ENCODE measurements at regions not wholly inside any gene's neighbourhood (a gene's known extent, or its start where the extent isn't known, plus 50 kb on each side); places are given as distances from the start of the nearest gene placed in this dataset.
A peak's percentile ranks its signal among the peaks of the same experiment; 100 is the strongest.

- peaks cover 0 to 5% of the 10 kb centered on the region in 2 donors for H3K36me3 Mint-ChIP-seq
- ATAC-seq (no peak), DNase-seq (ENCODE audit: low spot score in 2 of 2) (no peak)
- peaks cover 0 to 11% of the 10 kb centered on the region in 2 donors for H3K9me3 Mint-ChIP-seq
- H3K27ac Mint-ChIP-seq, result no peak overlapping the region
These were observed 257.5 kb upstream of the LRTM1 start for GRCh38 chr3:55185380-55185779.

- no peak for ATAC-seq
- Mint-ChIP-seq H3K36me3 (no peaks in the 10 kb centered on the region), H3K27ac (no peak overlapping the region), H3K9me3 (peaks cover 0 to 4% of the 10 kb centered on the region in 2 donors)
- no peak for DNase-seq (ENCODE audit: low spot score in 2 of 2)
These were observed 255.3 kb upstream of the LRTM1 start for GRCh38 chr3:55183201-55183600.

GRCh38 chr3:55180936-55181535 is 253.2 kb upstream of the LRTM1 start:
- DNase-seq (ENCODE audit: low spot score in 2 of 2), result peak in 1 of 2 donors; percentile 3
- no peak for ATAC-seq
- Mint-ChIP-seq H3K27ac (no peak overlapping the region), H3K9me3 (peaks cover 0 to 4% of the 10 kb centered on the region in 2 donors), H3K36me3 (no peaks in the 10 kb centered on the region)

- DNase-seq (ENCODE audit: low spot score in 2 of 2), result no peak
- no peak for ATAC-seq
- no peaks in the 10 kb centered on the region for H3K9me3 Mint-ChIP-seq
- no peak overlapping the region for H3K27ac Mint-ChIP-seq
- H3K36me3 Mint-ChIP-seq, result no peaks in the 10 kb centered on the region
These were observed 252.3 kb upstream of the LRTM1 start for GRCh38 chr3:55180161-55180560.

- Mint-ChIP-seq H3K9me3 (no peaks in the 10 kb centered on the region), H3K27ac (no peak overlapping the region), H3K36me3 (no peaks in the 10 kb centered on the region)
- ATAC-seq (no peak), DNase-seq (ENCODE audit: low spot score in 2 of 2) (no peak)
These were observed 250.5 kb upstream of the LRTM1 start for GRCh38 chr3:55178336-55178735.

GRCh38 chr3:55177749-55178148 is 249.9 kb upstream of the LRTM1 start:
- DNase-seq (ENCODE audit: low spot score in 2 of 2), result no peak
- H3K36me3 Mint-ChIP-seq, result no peaks in the 10 kb centered on the region
- H3K9me3 Mint-ChIP-seq, result no peaks in the 10 kb centered on the region
- H3K27ac Mint-ChIP-seq, result no peak overlapping the region
- ATAC-seq, result no peak

GRCh38 chr3:55175423-55175822 is 247.6 kb upstream of the LRTM1 start:
- no peak for ATAC-seq
- Mint-ChIP-seq H3K27ac (no peak overlapping the region), H3K36me3 (no peaks in the 10 kb centered on the region), H3K9me3 (no peaks in the 10 kb centered on the region)
- DNase-seq (ENCODE audit: low spot score in 2 of 2), result no peak

GRCh38 chr3:55174747-55175146 is 246.9 kb upstream of the LRTM1 start:
- no peak for ATAC-seq
- no peaks in the 10 kb centered on the region for H3K36me3 Mint-ChIP-seq
- H3K27ac Mint-ChIP-seq, result no peak overlapping the region

GRCh38 chr3:55173504-55173903 is 245.6 kb upstream of the LRTM1 start:
- Mint-ChIP-seq H3K27ac (no peak overlapping the region), H3K9me3 (peaks cover 5 to 6% of the 10 kb centered on the region in 2 donors), H3K36me3 (no peaks in the 10 kb centered on the region)
- no peak for ATAC-seq
- DNase-seq (ENCODE audit: low spot score in 2 of 2), result no peak

More at GRCh38 chr3:55174747-55175146, 246.9 kb upstream of the LRTM1 start:
- H3K9me3 Mint-ChIP-seq, result peaks cover 4 to 5% of the 10 kb centered on the region in 2 donors
- no peak for DNase-seq (ENCODE audit: low spot score in 2 of 2)

- Mint-ChIP-seq H3K27ac (no peak overlapping the region), H3K9me3 (peaks cover 6 to 7% of the 10 kb centered on the region in 2 donors), H3K36me3 (no peaks in the 10 kb centered on the region)
- ATAC-seq, result no peak
- no peak for DNase-seq (ENCODE audit: low spot score in 2 of 2)
These were observed 245.1 kb upstream of the LRTM1 start for GRCh38 chr3:55172913-55173312.

GRCh38 chr3:55170444-55170843 is 242.6 kb upstream of the LRTM1 start:
- ATAC-seq, result no peak

GRCh38 chr3:55169608-55170072 is 241.8 kb upstream of the LRTM1 start:
- Mint-ChIP-seq H3K36me3 (no peaks in the 10 kb centered on the region), H3K27ac (no peak overlapping the region), H3K9me3 (peaks cover 6 to 10% of the 10 kb centered on the region in 2 donors)
- DNase-seq (ENCODE audit: low spot score in 2 of 2), result no peak
- no peak for ATAC-seq

More at GRCh38 chr3:55170444-55170843, 242.6 kb upstream of the LRTM1 start:
- DNase-seq (ENCODE audit: low spot score in 2 of 2), result no peak
- Mint-ChIP-seq H3K9me3 (peaks cover 6 to 10% of the 10 kb centered on the region in 2 donors), H3K36me3 (no peaks in the 10 kb centered on the region), H3K27ac (no peak overlapping the region)

- H3K36me3 Mint-ChIP-seq, result no peaks in the 10 kb centered on the region
- DNase-seq (ENCODE audit: low spot score in 2 of 2) (no peak), ATAC-seq (no peak)
- H3K9me3 Mint-ChIP-seq, result peaks cover 6 to 10% of the 10 kb centered on the region in 2 donors
- H3K27ac Mint-ChIP-seq, result no peak overlapping the region
These were observed 241.3 kb upstream of the LRTM1 start for GRCh38 chr3:55169161-55169560.

- ATAC-seq (no peak), DNase-seq (ENCODE audit: low spot score in 2 of 2) (no peak)
- Mint-ChIP-seq H3K9me3 (peaks cover 13 to 17% of the 10 kb centered on the region in 2 donors), H3K27ac (no peak overlapping the region), H3K36me3 (no peaks in the 10 kb centered on the region)
These were observed 239.9 kb upstream of the LRTM1 start for GRCh38 chr3:55167586-55168317.

- no peak for DNase-seq (ENCODE audit: low spot score in 2 of 2)
- ATAC-seq, result no peak
- Mint-ChIP-seq H3K36me3 (no peaks in the 10 kb centered on the region), H3K9me3 (peaks cover 13 to 21% of the 10 kb centered on the region in 2 donors), H3K27ac (no peak overlapping the region)
These were observed 239.0 kb upstream of the LRTM1 start for GRCh38 chr3:55166576-55167555.

GRCh38 chr3:55165704-55166405 is 238.0 kb upstream of the LRTM1 start:
- Mint-ChIP-seq H3K9me3 (peaks cover 13 to 21% of the 10 kb centered on the region in 2 donors), H3K36me3 (no peaks in the 10 kb centered on the region), H3K27ac (peak overlapping the region in 1 of 2 donors; percentile 73)
- ATAC-seq (no peak), DNase-seq (ENCODE audit: low spot score in 2 of 2) (no peak)

Measured in activated naive CD4-positive, alpha-beta T cell treated with anti-CD3 and anti-CD28 coated beads, Interleukin-2, amount 50 U/mL, for 72 hours (primary cell).